ENCODE measurements at regions not wholly inside any gene's neighbourhood (a gene's known extent, or its start where the extent isn't known, plus 50 kb on each side); places are given as distances from the start of the nearest gene placed in this dataset.

GRCh38 chr18:68179811-68180210 is 535.1 kb downstream of the TMX3 start:
- H4K20me1 ChIP-seq (ENCODE audit: insufficient read depth, low read length), result no peaks in the 10 kb centered on the region
- no peaks in the 10 kb centered on the region for H3K4me1 ChIP-seq (ENCODE audit: insufficient read depth, low read length, severe bottlenecking)
- H3K27ac ChIP-seq (ENCODE audit: low read depth, low read length, poor library complexity, severe bottlenecking), result no peak overlapping the region
- no peaks in the 10 kb centered on the region for H3K27me3 ChIP-seq (ENCODE audit: insufficient read depth, low read length)
- H3K9me2 ChIP-seq (ENCODE audit: low read depth, low read length), result no peaks in the 10 kb centered on the region
- no peaks in the 10 kb centered on the region for H3F3A ChIP-seq (ENCODE audit: insufficient read depth, low read length)
- H3K79me2 ChIP-seq (ENCODE audit: insufficient read depth, low read length), result no peaks in the 10 kb centered on the region
- no peak overlapping the region for H3K4me2 ChIP-seq (ENCODE audit: low read length)
- no peak overlapping the region for H2AFZ ChIP-seq (ENCODE audit: low read length)
- H3K9me3 ChIP-seq (ENCODE audit: low read length), result no peaks in the 10 kb centered on the region
- no peak for TF ChIP-seq CTCF (IDR thresholded peaks at IDR 0.05; ENCODE audit: low read length)
- TF ChIP-seq EZH2 (IDR thresholded peaks at IDR 0.05; ENCODE audit: borderline replicate concordance, low read length), result no peak
- no peaks in the 10 kb centered on the region for H3K36me3 ChIP-seq (ENCODE audit: insufficient read depth, low read length)
- H3K9ac ChIP-seq (ENCODE audit: low read length), result no peak overlapping the region
- H3K4me3 ChIP-seq (ENCODE audit: low read depth, low read length, poor library complexity, severe bottlenecking), result no peak overlapping the region

DNA sequence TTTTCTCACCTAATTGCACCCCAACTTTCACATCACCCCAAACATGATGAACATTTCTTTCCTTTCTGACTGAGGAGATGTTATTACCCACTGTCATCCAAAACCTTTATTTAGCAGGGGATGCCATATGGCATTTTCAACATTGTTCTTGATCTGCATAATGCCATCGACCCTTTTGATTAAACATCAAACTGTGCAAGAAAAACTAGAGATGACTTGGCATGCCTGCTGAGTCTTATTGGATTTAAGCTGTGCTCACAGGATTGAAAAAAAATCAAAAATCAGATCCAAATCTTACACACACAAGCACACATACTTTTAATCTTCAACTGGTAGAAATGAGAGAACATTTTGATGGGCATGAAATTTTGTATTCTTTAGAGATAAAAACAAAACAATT is 536.0 kb downstream of the TMX3 start:
- H4K20me1 ChIP-seq (ENCODE audit: insufficient read depth, low read length), result no peaks in the 10 kb centered on the region
- no peak overlapping the region for H3K9ac ChIP-seq (ENCODE audit: low read length)
- no peaks in the 10 kb centered on the region for H3K79me2 ChIP-seq (ENCODE audit: insufficient read depth, low read length)
- H3K4me1 ChIP-seq (ENCODE audit: insufficient read depth, low read length, severe bottlenecking), result no peaks in the 10 kb centered on the region
- no peaks in the 10 kb centered on the region for H3K9me2 ChIP-seq (ENCODE audit: low read depth, low read length)
- no peaks in the 10 kb centered on the region for H3K27me3 ChIP-seq (ENCODE audit: insufficient read depth, low read length)
- no peak overlapping the region for H2AFZ ChIP-seq (ENCODE audit: low read length)
- no peak for TF ChIP-seq CTCF (IDR thresholded peaks at IDR 0.05; ENCODE audit: low read length)
- no peak for TF ChIP-seq EZH2 (IDR thresholded peaks at IDR 0.05; ENCODE audit: borderline replicate concordance, low read length)
- no peaks in the 10 kb centered on the region for H3K9me3 ChIP-seq (ENCODE audit: low read length)
- H3K36me3 ChIP-seq (ENCODE audit: insufficient read depth, low read length), result no peaks in the 10 kb centered on the region
- no peak overlapping the region for H3K4me2 ChIP-seq (ENCODE audit: low read length)
- no peak overlapping the region for H3K4me3 ChIP-seq (ENCODE audit: low read depth, low read length, poor library complexity, severe bottlenecking)
- no peak overlapping the region for H3K27ac ChIP-seq (ENCODE audit: low read depth, low read length, poor library complexity, severe bottlenecking)
- H3F3A ChIP-seq (ENCODE audit: insufficient read depth, low read length), result no peaks in the 10 kb centered on the region

DNA sequence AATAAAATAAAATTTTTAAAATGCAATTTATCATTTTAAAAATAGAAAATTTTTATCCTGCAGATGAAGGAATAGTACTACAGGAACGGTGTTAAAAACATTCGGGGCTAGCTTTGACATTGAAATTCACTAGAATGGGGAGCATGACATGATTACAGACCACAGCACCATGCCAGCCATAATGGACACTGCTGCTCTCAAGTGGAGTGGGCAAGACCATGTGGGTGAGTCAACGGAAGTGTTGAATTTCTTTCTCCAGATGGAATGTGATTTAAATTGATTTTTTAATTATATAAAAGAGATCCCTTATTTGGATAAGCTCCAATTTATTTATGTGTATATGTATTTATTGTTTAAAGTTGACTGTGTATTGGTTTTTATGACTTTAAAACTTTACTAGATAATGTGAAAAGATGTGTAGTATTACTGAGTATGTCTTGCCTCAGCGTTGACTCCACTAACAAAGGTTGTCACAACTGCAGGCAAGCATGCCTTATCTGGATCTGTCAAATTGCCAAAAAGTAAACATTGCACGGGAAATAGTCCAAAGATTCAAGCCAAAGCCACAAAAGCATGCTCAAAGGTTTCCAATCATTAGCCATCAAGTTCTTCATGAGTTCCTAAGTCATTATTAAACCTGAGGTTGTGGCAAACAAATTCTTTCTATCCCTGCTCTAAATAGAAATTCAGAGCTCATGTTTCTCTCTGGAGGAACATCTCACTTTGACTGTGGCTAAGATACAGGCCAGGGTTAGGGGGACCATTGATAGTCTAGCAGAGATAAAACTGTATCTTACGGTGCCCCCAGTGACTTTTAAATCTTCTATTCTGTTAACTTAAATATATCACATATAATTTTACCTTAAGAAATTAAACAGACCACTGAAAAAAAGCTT is 536.9 kb downstream of the TMX3 start:
- no peaks in the 10 kb centered on the region for H3K79me2 ChIP-seq (ENCODE audit: insufficient read depth, low read length)
- H3K27ac ChIP-seq (ENCODE audit: low read depth, low read length, poor library complexity, severe bottlenecking), result no peak overlapping the region
- H3K9ac ChIP-seq (ENCODE audit: low read length), result no peak overlapping the region
- no peak overlapping the region for H2AFZ ChIP-seq (ENCODE audit: low read length)
- TF ChIP-seq EZH2 (IDR thresholded peaks at IDR 0.05; ENCODE audit: borderline replicate concordance, low read length) (no peak), CTCF (IDR thresholded peaks at IDR 0.05; ENCODE audit: low read length) (no peak)
- H3K36me3 ChIP-seq (ENCODE audit: insufficient read depth, low read length), result no peaks in the 10 kb centered on the region
- no peaks in the 10 kb centered on the region for H3K9me3 ChIP-seq (ENCODE audit: low read length)
- no peaks in the 10 kb centered on the region for H3K4me1 ChIP-seq (ENCODE audit: insufficient read depth, low read length, severe bottlenecking)
- H3K27me3 ChIP-seq (ENCODE audit: insufficient read depth, low read length), result no peaks in the 10 kb centered on the region
- H3K9me2 ChIP-seq (ENCODE audit: low read depth, low read length), result no peaks in the 10 kb centered on the region
- H3K4me2 ChIP-seq (ENCODE audit: low read length), result no peak overlapping the region
- no peaks in the 10 kb centered on the region for H4K20me1 ChIP-seq (ENCODE audit: insufficient read depth, low read length)
- no peak overlapping the region for H3K4me3 ChIP-seq (ENCODE audit: low read depth, low read length, poor library complexity, severe bottlenecking)
- H3F3A ChIP-seq (ENCODE audit: insufficient read depth, low read length), result no peaks in the 10 kb centered on the region

All from OCI-LY1 (cell line).